ENCODE measurements at regions not wholly inside any gene's neighbourhood (a gene's known extent, or its start where the extent isn't known, plus 50 kb on each side); places are given as distances from the start of the nearest gene placed in this dataset.

DNA sequence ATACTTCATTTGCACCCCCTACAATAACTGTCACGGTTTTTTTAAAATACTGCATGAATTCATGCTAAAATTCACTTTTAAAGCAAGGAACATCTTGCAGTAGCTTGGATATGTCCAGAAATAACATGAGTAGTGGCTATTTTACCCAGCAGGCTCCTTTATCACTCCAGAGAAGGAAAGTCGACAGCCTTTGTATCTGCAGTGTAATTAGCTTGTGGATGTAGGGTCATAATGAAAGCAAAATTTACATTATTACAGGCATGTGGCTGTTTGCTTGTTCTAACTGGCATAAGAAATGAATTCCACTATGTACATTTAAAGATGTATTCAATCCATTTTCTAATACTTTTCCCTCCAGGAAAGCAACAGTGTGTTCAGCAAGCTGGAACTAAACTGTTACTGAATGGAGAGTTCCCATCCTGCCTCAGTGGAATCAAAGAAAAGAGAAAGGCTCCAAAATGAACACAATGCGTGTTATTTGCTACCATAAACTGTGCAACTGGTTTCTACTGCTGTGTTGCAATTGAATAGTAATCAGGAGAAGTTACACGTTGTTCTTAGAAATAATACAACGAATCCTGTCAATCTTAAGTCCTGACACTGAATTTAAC, 321.2 kb upstream of the VRK2 start:
- TF ChIP-seq, protein P1, sequence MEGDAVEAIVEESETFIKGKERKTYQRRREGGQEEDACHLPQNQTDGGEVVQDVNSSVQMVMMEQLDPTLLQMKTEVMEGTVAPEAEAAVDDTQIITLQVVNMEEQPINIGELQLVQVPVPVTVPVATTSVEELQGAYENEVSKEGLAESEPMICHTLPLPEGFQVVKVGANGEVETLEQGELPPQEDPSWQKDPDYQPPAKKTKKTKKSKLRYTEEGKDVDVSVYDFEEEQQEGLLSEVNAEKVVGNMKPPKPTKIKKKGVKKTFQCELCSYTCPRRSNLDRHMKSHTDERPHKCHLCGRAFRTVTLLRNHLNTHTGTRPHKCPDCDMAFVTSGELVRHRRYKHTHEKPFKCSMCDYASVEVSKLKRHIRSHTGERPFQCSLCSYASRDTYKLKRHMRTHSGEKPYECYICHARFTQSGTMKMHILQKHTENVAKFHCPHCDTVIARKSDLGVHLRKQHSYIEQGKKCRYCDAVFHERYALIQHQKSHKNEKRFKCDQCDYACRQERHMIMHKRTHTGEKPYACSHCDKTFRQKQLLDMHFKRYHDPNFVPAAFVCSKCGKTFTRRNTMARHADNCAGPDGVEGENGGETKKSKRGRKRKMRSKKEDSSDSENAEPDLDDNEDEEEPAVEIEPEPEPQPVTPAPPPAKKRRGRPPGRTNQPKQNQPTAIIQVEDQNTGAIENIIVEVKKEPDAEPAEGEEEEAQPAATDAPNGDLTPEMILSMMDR (conservative IDR thresholded peaks at IDR 0.05) = no peak
- no peak for TF ChIP-seq EZH2 (IDR thresholded peaks at IDR 0.05; ENCODE audit: low read depth)

Measured in PC-9 (cell line).